NCI-H345 (cell line): ENCODE measurements at regions not wholly inside any gene's neighbourhood (a gene's known extent, or its start where the extent isn't known, plus 50 kb on each side); places are given as distances from the start of the nearest gene placed in this dataset.
"Not testable (repeated sequence)": the region's sequence is repeated elsewhere in the genome, so short reads cannot be mapped to it uniquely, and the experiment has no call there.

ENCODE experiments used
- DNase-seq: peaks from one replicate; lab custom pipeline; 2025; lab: John Stamatoyannopoulos, UW

GRCh38 chr16:18152832-18153231 is 183.7 kb downstream of the NPIPA8 start:
- DNase-seq = not testable (repeated sequence)

- DNase-seq = not testable (repeated sequence)
Observed at GRCh38 chr16:18148132-18148531, 188.4 kb downstream of the NPIPA8 start.

- not testable (repeated sequence) for DNase-seq
Observed at GRCh38 chr16:18146601-18147142, 189.9 kb downstream of the NPIPA8 start.

GRCh38 chr16:18142066-18142465 is 194.5 kb downstream of the NPIPA8 start:
- DNase-seq = not testable (repeated sequence)

GRCh38 chr16:18136288-18136687 is 200.2 kb downstream of the NPIPA8 start:
- not testable (repeated sequence) for DNase-seq

GRCh38 chr16:18135024-18135423 is 201.5 kb downstream of the NPIPA8 start:
- not testable (repeated sequence) for DNase-seq

GRCh38 chr16:18131587-18131986 is 204.9 kb downstream of the NPIPA8 start:
- not testable (repeated sequence) for DNase-seq

- DNase-seq = not testable (repeated sequence)
Observed at GRCh38 chr16:18130478-18131120, 205.9 kb downstream of the NPIPA8 start.

GRCh38 chr16:18127033-18127432 is 209.5 kb downstream of the NPIPA8 start:
- not testable (repeated sequence) for DNase-seq

- DNase-seq = not testable (repeated sequence)
Observed at GRCh38 chr16:18119092-18119491, 217.4 kb downstream of the NPIPA8 start.

- not testable (repeated sequence) for DNase-seq
Observed at GRCh38 chr16:18118684-18119083, 217.9 kb downstream of the NPIPA8 start.

- DNase-seq = not testable (repeated sequence)
Observed at GRCh38 chr16:18118071-18118470, 218.5 kb downstream of the NPIPA8 start.

- DNase-seq = not testable (repeated sequence)
Observed at GRCh38 chr16:18104412-18104811, 232.1 kb downstream of the NPIPA8 start.

- DNase-seq = not testable (repeated sequence)
Observed at GRCh38 chr16:18101077-18101476, 235.5 kb downstream of the NPIPA8 start.

GRCh38 chr16:18092605-18093004 is 243.9 kb downstream of the NPIPA8 start:
- not testable (repeated sequence) for DNase-seq

GRCh38 chr16:18080658-18081363 is 255.7 kb downstream of the NPIPA8 start:
- DNase-seq = not testable (repeated sequence)

- not testable (repeated sequence) for DNase-seq
Observed at GRCh38 chr16:18077910-18078309, 258.6 kb downstream of the NPIPA8 start.

- no peak for DNase-seq
Observed at GRCh38 chr16:18072161-18072560, 264.4 kb downstream of the NPIPA8 start.

GRCh38 chr16:18069683-18070082 is 266.9 kb downstream of the NPIPA8 start:
- DNase-seq = no peak

- no peak for DNase-seq
Observed at GRCh38 chr16:18068477-18068876, 268.1 kb downstream of the NPIPA8 start.

- no peak for DNase-seq
Observed at GRCh38 chr16:18062713-18063112, 273.8 kb downstream of the NPIPA8 start.

- DNase-seq = no peak
Observed at GRCh38 chr16:18060351-18060750, 276.2 kb downstream of the NPIPA8 start.

GRCh38 chr16:18059577-18059976 is 277.0 kb downstream of the NPIPA8 start:
- no peak for DNase-seq
